ENCODE measurements at regions not wholly inside any gene's neighbourhood (a gene's known extent, or its start where the extent isn't known, plus 50 kb on each side); places are given as distances from the start of the nearest gene placed in this dataset.

DNA sequence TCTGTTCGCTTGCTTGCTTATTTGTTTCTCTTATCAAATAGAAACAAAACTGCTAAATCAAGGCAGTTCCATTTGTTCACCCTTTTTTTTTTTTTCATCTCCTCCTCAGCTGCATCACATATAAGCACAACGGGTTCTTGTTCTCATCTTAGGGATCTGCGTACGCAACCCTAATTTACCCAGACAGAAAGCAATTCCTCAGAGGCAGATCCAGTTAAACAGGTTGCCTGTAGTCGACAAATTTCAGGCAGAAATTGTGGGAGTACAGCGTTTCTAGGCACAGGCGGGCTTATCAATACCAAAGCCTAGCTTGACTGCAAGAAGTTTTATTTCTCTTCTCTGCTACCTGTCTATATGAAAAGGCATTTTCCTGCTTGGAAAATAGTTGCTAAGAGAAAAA, 565.4 kb downstream of the NXPH1 start:
- Histone ChIP-seq H3K36me3 (no peaks in the 10 kb centered on the region), H3K4me1 (no peaks in the 10 kb centered on the region), H3K4me3 (no peak overlapping the region), H3K27me3 (no peaks in the 10 kb centered on the region), H3K27ac (no peak overlapping the region), H3K9me3 (peaks cover 0 to 5% (median 0%) of the 10 kb centered on the region in 11 donors)
- TF ChIP-seq, protein P1, sequence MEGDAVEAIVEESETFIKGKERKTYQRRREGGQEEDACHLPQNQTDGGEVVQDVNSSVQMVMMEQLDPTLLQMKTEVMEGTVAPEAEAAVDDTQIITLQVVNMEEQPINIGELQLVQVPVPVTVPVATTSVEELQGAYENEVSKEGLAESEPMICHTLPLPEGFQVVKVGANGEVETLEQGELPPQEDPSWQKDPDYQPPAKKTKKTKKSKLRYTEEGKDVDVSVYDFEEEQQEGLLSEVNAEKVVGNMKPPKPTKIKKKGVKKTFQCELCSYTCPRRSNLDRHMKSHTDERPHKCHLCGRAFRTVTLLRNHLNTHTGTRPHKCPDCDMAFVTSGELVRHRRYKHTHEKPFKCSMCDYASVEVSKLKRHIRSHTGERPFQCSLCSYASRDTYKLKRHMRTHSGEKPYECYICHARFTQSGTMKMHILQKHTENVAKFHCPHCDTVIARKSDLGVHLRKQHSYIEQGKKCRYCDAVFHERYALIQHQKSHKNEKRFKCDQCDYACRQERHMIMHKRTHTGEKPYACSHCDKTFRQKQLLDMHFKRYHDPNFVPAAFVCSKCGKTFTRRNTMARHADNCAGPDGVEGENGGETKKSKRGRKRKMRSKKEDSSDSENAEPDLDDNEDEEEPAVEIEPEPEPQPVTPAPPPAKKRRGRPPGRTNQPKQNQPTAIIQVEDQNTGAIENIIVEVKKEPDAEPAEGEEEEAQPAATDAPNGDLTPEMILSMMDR (IDR thresholded peaks at IDR 0.05): no peak
- DNase-seq (no peak), ATAC-seq (no peak)
- 67 to 76% methylated on average over 7 of the region's 7 CpGs for WGBS, 2 donors
- intact Hi-C loops (cut with DNase I): no loop called here

DNA sequence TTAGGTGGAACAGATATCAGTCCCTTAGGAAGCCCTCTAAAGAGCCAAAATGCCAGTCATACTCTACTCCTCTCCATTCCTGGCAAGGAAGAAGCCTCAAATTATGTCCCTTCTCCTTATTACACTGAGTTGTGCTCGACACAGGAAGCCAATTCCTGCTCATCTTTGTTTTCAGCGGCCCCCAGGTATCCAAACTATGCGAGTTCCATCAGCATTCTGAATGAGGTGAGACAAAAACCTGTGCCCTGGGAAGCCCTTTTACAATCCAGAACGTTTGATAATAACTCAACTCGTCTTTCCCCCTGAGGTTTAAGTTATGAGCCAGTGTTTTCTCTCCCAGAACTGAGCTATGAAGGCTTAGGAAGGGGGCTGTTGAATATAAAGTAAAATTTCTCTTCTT, 580.5 kb downstream of the NXPH1 start:
- Histone ChIP-seq H3K27me3 (no peaks in the 10 kb centered on the region), H3K4me3 (no peak overlapping the region), H3K27ac (no peak overlapping the region), H3K4me1 (no peaks in the 10 kb centered on the region), H3K36me3 (no peaks in the 10 kb centered on the region), H3K9me3 (peaks cover 0 to 38% (median 0%) of the 10 kb centered on the region in 11 donors)
- WGBS, 2 donors: 24 to 26% methylated on average over 5 of the region's 5 CpGs
- intact Hi-C loops (cut with DNase I): no loop called here
- TF ChIP-seq, protein P1 (IDR thresholded peaks at IDR 0.05): no peak
- ATAC-seq (no peak), DNase-seq (no peak)

DNA sequence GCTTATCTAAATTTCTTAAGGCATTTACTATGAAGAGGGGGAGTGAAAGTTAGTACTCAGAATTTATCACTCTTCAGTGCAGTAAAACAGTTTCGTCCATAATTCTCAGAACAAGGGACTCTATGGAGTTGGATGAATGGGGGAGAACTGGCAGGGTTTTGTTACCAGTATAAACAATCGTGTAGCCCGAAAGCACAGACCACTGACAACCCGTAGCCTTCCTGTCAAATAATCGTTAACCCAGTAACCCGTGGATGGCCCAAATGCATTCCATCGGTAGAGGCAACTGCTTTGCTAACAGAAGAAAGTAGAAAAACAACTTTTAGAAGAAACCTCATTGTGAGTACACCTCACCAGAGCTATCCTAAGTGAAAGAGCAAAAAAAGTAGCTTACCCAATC, 583.9 kb downstream of the NXPH1 start:
- Histone ChIP-seq H3K27me3 (no peaks in the 10 kb centered on the region), H3K4me1 (no peaks in the 10 kb centered on the region), H3K36me3 (no peaks in the 10 kb centered on the region), H3K4me3 (no peak overlapping the region), H3K9me3 (peaks cover 0 to 27% (median 0%) of the 10 kb centered on the region in 11 donors), H3K27ac (no peak overlapping the region)
- intact Hi-C loops (cut with DNase I): no loop called here
- WGBS, 2 donors: 73 to 88% methylated on average over 7 of the region's 7 CpGs
- no peak for ATAC-seq
- no peak for DNase-seq
- TF ChIP-seq, protein P1 (IDR thresholded peaks at IDR 0.05): no peak

DNA sequence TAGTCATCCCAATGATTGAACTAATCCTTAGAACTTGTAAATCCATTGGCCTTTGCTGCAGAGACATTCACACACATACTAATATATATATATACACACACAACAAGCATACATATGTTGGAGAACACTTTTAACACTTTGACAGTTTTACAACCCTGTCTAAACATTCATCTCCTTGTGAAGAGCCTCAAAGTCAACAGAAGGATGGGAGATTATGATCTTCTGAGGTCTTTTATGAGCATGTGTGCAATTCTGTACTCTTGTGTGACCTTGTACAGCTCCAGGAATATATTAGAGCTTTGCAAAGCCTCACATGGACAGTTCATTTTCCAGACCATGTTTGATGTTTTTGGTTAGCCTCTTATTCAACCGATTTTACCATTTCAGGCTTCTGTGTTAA, 589.0 kb downstream of the NXPH1 start:
- H3K27me3 ChIP-seq: no peaks in the 10 kb centered on the region
- no peak overlapping the region for H3K4me3 ChIP-seq
- ATAC-seq (no peak), DNase-seq (no peak)
- H3K27ac ChIP-seq: no peak overlapping the region
- no peaks in the 10 kb centered on the region for H3K4me1 ChIP-seq
- intact Hi-C loops (cut with DNase I): no loop called here
- 87 to 88% methylated on average over 1 of the region's 1 CpG for WGBS, 2 donors
- TF ChIP-seq, protein P1 (IDR thresholded peaks at IDR 0.05): no peak
- H3K9me3 ChIP-seq: peaks cover 0 to 17% (median 0%) of the 10 kb centered on the region in 11 donors
- no peaks in the 10 kb centered on the region for H3K36me3 ChIP-seq

All from heart right ventricle (tissue), 16 donors.